ENCODE measurements at regions not wholly inside any gene's neighbourhood (a gene's known extent, or its start where the extent isn't known, plus 50 kb on each side); places are given as distances from the start of the nearest gene placed in this dataset.

GRCh38 chr10:45179691-45180090 is 135.7 kb downstream of the OR13A1 start:
- Histone ChIP-seq H3K36me3 (no peaks in the 10 kb centered on the region), H3K4me1 (no peaks in the 10 kb centered on the region), H3K4me3 (no peak overlapping the region), H3K9me3 (no peaks in the 10 kb centered on the region), H3K27ac (no peak overlapping the region), H3K27me3 (no peaks in the 10 kb centered on the region)
- TF ChIP-seq, protein P1, sequence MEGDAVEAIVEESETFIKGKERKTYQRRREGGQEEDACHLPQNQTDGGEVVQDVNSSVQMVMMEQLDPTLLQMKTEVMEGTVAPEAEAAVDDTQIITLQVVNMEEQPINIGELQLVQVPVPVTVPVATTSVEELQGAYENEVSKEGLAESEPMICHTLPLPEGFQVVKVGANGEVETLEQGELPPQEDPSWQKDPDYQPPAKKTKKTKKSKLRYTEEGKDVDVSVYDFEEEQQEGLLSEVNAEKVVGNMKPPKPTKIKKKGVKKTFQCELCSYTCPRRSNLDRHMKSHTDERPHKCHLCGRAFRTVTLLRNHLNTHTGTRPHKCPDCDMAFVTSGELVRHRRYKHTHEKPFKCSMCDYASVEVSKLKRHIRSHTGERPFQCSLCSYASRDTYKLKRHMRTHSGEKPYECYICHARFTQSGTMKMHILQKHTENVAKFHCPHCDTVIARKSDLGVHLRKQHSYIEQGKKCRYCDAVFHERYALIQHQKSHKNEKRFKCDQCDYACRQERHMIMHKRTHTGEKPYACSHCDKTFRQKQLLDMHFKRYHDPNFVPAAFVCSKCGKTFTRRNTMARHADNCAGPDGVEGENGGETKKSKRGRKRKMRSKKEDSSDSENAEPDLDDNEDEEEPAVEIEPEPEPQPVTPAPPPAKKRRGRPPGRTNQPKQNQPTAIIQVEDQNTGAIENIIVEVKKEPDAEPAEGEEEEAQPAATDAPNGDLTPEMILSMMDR (IDR thresholded peaks at IDR 0.05), result no peak
- TF ChIP-seq POLR2AphosphoS5 (IDR thresholded peaks at IDR 0.05; ENCODE audit: insufficient read depth in 1 of 2, low read depth in 1 of 2) (no peak), POLR2A (IDR thresholded peaks at IDR 0.05) (no peak)
- intact Hi-C loops (cut with DNase I), result no loop called here
- no peak for DNase-seq (ENCODE audit: extremely low spot score in 2 of 2)

DNA sequence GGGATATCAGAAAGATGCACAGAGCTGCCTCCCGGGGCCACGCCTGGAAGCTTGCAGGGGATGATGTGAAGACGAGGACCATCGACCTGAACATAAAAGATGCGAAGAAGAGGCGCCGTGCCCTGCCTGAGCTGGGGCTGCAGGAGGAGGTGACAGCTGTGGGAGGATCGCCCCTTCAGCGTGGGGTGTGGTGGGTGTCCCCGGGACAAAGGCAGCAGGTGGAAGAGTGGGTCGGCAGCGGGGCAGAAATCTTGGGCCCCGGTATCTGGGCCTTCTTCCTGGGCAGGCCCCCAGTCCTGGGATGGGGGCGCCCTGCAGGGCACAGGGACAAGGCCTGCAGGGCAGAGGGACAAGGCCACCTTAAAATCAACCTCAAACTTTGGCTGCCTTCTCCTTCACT is 134.9 kb downstream of the OR13A1 start:
- H3K36me3 ChIP-seq, result no peaks in the 10 kb centered on the region
- H3K4me3 ChIP-seq, result no peak overlapping the region
- H3K9me3 ChIP-seq, result no peaks in the 10 kb centered on the region
- intact Hi-C loops (cut with DNase I), result no loop called here
- no peaks in the 10 kb centered on the region for H3K27me3 ChIP-seq
- no peak overlapping the region for H3K27ac ChIP-seq
- TF ChIP-seq, protein P1 (IDR thresholded peaks at IDR 0.05), result no peak
- no peak for TF ChIP-seq POLR2A (IDR thresholded peaks at IDR 0.05)
- TF ChIP-seq POLR2AphosphoS5 (IDR thresholded peaks at IDR 0.05; ENCODE audit: insufficient read depth in 1 of 2, low read depth in 1 of 2), result no peak
- H3K4me1 ChIP-seq, result no peaks in the 10 kb centered on the region
- no peak for DNase-seq (ENCODE audit: extremely low spot score in 2 of 2)

DNA sequence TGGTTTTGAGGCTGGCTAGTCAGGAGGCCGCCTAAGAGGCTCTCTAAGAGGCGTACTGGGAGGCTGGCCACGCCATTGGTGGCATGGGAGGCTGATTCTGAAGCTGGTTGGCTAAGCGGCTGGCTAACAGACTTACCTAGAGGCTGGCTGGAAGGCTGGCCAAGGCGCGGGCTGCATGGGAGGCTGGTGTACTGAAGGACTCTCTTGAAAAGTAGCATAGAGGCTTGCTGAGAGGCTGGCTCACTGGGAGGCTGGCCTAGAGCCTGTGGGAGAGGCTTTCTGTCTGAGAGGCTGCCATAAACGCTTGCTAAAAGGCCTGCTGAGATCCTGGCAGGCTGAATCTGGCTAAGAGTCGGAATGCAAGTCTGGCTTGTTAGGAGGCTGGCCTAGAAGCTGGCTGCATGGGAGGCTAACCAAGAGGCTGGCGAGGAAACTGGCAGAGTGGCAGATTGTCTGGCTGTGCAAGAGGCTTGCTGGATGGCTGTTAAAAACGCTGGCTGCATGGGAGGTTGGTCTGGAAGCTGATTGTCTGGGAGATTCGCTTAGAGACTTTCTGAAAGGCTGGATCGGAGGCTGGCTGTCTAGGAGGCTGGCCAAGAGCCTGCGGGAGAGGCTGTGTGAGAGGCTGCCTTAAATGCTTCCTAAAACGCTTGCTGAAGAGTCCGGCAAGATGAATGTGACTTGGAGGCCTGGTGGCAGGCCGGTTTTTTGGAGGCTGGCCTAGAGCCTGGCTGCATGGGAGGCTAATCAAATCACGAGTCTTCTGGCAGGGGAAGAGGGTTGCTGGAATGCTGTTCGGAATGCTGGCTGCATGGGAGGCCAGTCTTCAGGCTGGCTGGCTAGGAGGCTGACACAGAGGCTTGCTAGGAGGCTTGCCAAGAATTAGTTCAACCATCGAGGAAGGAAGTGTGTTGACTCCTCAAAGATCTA is 134.2 kb downstream of the OR13A1 start:
- H3K36me3 ChIP-seq, result no peaks in the 10 kb centered on the region
- intact Hi-C loops (cut with DNase I), result no loop called here
- no peak overlapping the region for H3K27ac ChIP-seq
- no peaks in the 10 kb centered on the region for H3K27me3 ChIP-seq
- H3K9me3 ChIP-seq, result no peaks in the 10 kb centered on the region
- TF ChIP-seq, protein P1 (IDR thresholded peaks at IDR 0.05), result no peak
- TF ChIP-seq POLR2AphosphoS5 (IDR thresholded peaks at IDR 0.05; ENCODE audit: insufficient read depth in 1 of 2, low read depth in 1 of 2) (no peak), POLR2A (IDR thresholded peaks at IDR 0.05) (no peak)
- H3K4me1 ChIP-seq, result no peaks in the 10 kb centered on the region
- H3K4me3 ChIP-seq, result no peak overlapping the region
- no peak for DNase-seq (ENCODE audit: extremely low spot score in 2 of 2)

GRCh38 chr10:45183174-45183573 is 132.2 kb downstream of the OR13A1 start:
- no peak for DNase-seq (ENCODE audit: extremely low spot score in 2 of 2)
- H3K4me3 ChIP-seq, result no peak overlapping the region
- TF ChIP-seq POLR2A (IDR thresholded peaks at IDR 0.05) (no peak), POLR2AphosphoS5 (IDR thresholded peaks at IDR 0.05; ENCODE audit: insufficient read depth in 1 of 2, low read depth in 1 of 2) (no peak)
- TF ChIP-seq, protein P1 (IDR thresholded peaks at IDR 0.05), result no peak
- intact Hi-C loops (cut with DNase I), result no loop called here
- no peaks in the 10 kb centered on the region for H3K27me3 ChIP-seq
- H3K4me1 ChIP-seq, result no peaks in the 10 kb centered on the region
- no peaks in the 10 kb centered on the region for H3K9me3 ChIP-seq
- H3K36me3 ChIP-seq, result no peaks in the 10 kb centered on the region
- H3K27ac ChIP-seq, result no peak overlapping the region

All from vagina (tissue), 2 donors.